22Rv1 (cell line): ENCODE measurements at regions not wholly inside any gene's neighbourhood (a gene's known extent, or its start where the extent isn't known, plus 50 kb on each side); places are given as distances from the start of the nearest gene placed in this dataset.

Source experiments
- ZFX ChIP-seq: fragments of 450-650 bp; IDR thresholded peaks from 2 replicates; pipeline ENCODE4 v1.6.1; 2017; ENCODE audit warnings: antibody characterized with exemption, borderline replicate concordance
- TF ChIP-seq, protein P1 (sequence below): fragments of 450-650 bp; IDR thresholded peaks from 2 replicates; pipeline ENCODE4 v1.5.1; 2017; ENCODE audit warnings: mild to moderate bottlenecking

DNA sequence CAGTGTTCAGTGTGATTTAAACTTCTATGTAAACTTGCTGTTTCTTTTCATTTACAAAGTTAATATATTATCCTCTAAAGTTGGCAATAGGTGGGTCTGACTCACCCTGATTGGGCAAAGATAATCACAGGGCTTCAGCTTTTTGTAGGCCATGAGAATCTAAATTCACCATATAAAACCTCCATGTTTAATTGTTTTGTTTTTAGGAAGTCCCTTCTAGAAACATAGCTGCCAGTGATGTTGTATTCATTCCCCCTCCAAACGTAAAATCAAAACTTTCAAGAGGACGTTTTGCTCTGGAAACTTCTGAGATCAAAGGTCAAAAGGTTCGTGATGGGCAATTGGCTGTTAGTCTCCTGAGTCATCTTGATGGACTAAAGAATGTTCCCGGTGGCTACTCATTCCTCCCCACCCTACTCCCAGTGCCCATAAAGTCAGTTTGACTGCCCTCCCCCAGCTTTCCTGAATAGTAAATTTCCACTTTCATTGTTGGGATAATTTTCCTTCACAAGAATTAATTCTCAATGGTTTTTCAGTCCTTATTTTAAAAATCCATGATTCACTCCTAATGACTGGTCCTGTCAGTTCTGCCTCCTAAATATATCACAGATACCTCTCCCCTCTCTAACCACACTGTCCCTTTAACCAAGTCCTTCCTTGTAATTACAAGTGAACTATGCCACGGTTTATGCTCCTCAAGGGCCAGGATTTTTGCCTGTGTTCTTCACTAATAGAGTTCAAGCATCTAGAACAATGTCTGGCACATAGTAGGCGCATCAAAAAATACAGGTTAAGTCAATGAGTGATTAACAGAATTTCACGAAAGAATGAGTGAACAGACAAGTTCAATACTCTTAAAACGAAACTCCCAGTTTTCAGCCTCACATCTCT lies 164.4 kb upstream of the VRK2 start:
- TF ChIP-seq, protein P1, sequence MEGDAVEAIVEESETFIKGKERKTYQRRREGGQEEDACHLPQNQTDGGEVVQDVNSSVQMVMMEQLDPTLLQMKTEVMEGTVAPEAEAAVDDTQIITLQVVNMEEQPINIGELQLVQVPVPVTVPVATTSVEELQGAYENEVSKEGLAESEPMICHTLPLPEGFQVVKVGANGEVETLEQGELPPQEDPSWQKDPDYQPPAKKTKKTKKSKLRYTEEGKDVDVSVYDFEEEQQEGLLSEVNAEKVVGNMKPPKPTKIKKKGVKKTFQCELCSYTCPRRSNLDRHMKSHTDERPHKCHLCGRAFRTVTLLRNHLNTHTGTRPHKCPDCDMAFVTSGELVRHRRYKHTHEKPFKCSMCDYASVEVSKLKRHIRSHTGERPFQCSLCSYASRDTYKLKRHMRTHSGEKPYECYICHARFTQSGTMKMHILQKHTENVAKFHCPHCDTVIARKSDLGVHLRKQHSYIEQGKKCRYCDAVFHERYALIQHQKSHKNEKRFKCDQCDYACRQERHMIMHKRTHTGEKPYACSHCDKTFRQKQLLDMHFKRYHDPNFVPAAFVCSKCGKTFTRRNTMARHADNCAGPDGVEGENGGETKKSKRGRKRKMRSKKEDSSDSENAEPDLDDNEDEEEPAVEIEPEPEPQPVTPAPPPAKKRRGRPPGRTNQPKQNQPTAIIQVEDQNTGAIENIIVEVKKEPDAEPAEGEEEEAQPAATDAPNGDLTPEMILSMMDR = no peak
- no peak for TF ChIP-seq ZFX
